ENCODE measurements at regions not wholly inside any gene's neighbourhood (a gene's known extent, or its start where the extent isn't known, plus 50 kb on each side); places are given as distances from the start of the nearest gene placed in this dataset.

GRCh38 chr14:22018890-22019289 is 345.3 kb upstream of the OR4E1 start:
- Histone ChIP-seq H3K18ac (ENCODE audit: low read depth, low read length) (no peak overlapping the region), H2AFZ (replicated peaks; ENCODE audit: low read length, poor library complexity) (no peak overlapping the region), H3K9me1 (ENCODE audit: insufficient read depth, low read length) (no peaks in the 10 kb centered on the region), H2BK5ac (ENCODE audit: low read depth, low read length, poor library complexity, severe bottlenecking) (no peak overlapping the region), H3K4me1 (ENCODE audit: control insufficient read depth, insufficient read depth, low read length) (no peaks in the 10 kb centered on the region), H2BK20ac (ENCODE audit: low read depth, low read length) (no peak overlapping the region), H3K27me3 (ENCODE audit: control insufficient read depth, insufficient read depth, low read length) (no peaks in the 10 kb centered on the region), H2AK5ac (ENCODE audit: low read depth, low read length) (no peak overlapping the region), H3K36me3 (ENCODE audit: control insufficient read depth, insufficient read depth, low read length) (no peaks in the 10 kb centered on the region), H4K20me1 (ENCODE audit: insufficient read depth, low read length) (no peaks in the 10 kb centered on the region), H2AK9ac (replicated peaks; ENCODE audit: low read depth, low read length, poor library complexity) (no peak overlapping the region), H4K5ac (ENCODE audit: low read depth, low read length) (no peak overlapping the region), H4K91ac (ENCODE audit: insufficient read depth, low read depth, low read length) (no peak overlapping the region), H3K9ac (ENCODE audit: low read depth, low read length) (no peak overlapping the region), H3K79me1 (ENCODE audit: low read depth in 1 of 2, low read length in 2 of 2) (no peaks in the 10 kb centered on the region), H3K4ac (ENCODE audit: low read depth, low read length) (no peak overlapping the region), H3K4me2 (ENCODE audit: low read depth, low read length) (no peak overlapping the region), H3K27ac (ENCODE audit: insufficient read depth, low read length) (no peak overlapping the region), H3K9me3 (ENCODE audit: control insufficient read depth, insufficient read depth, low read length) (no peaks in the 10 kb centered on the region), H3K23ac (ENCODE audit: low read depth, low read length) (no peak overlapping the region), H3K56ac (ENCODE audit: extremely low read depth, insufficient read depth, low read length) (no peak overlapping the region), H2BK120ac (ENCODE audit: low read depth, low read length) (no peak overlapping the region), H3K4me3 (ENCODE audit: insufficient read depth, low read depth, low read length) (no peak overlapping the region), H2BK15ac (ENCODE audit: low read depth, low read length) (no peak overlapping the region), H3K14ac (replicated peaks; ENCODE audit: low read depth, low read length) (no peak overlapping the region), H4K8ac (ENCODE audit: low read depth in 2 of 2, low read length in 2 of 2) (no peak overlapping the region)
- in situ Hi-C loops (cut with MboI; ENCODE audit: low sequenced_read_pairs) = no loop called here
- CTCF ChIA-PET = no interaction called here
- TF ChIP-seq RFX5 (IDR thresholded peaks at IDR 0.05; ENCODE audit: low read depth, low read length) = no peak
- dilution Hi-C loops (cut with HindIII; ENCODE audit: low sequenced_read_pairs, unreplicated experiment) = no loop called here
- POLR2A ChIA-PET (ENCODE audit: unreplicated experiment) = no interaction called here
- intact Hi-C loops (cut with micrococcal nuclease) = no loop called here
- ATAC-seq (ENCODE audit: low read depth) = no peak
- WGBS, 2 experiments (ENCODE audit: extremely low coverage in 2 of 2, insufficient read length in 1 of 2) = no CpG with 5 or more reads among the region's 1 CpG
- BruUV-seq (replicated peaks) = no TSS peak
- no peak for DNase-seq

Measured in IMR-90 (cell line).